GM03348 (cell line): ENCODE measurements at regions not wholly inside any gene's neighbourhood (a gene's known extent, or its start where the extent isn't known, plus 50 kb on each side); places are given as distances from the start of the nearest gene placed in this dataset.

Experiments used
- DNase-seq: peaks from one replicate; pipeline ENCODE4 v3.0.0; 2012; ENCODE audit warnings: low spot score

DNA sequence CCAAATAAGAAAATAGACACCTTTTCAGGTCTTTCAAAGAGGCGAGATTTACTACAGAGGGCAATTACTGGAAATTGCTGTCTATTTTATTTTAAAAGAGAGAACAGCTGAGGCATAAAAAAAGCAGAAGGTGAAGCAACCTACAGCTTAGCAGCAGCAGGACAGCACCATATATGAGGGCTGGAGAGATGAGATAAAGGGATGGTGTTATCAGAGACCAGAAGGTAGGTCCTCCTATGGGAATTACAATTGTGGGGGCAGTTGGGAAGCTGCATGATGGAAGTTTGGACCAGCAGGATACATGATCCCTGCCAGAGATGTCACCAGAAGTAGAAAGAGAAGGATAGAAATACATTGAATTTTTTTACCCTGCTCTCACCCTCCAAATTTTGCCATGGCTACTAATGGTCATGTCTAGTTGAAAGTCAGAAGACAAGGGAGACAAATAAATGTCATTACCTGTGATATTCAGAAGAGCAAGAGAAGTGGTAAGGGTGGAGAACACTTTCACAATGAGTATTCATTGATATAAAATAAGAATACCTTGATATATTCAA lies 77.2 kb upstream of the CALCR start:
- DNase-seq, result no peak

DNA sequence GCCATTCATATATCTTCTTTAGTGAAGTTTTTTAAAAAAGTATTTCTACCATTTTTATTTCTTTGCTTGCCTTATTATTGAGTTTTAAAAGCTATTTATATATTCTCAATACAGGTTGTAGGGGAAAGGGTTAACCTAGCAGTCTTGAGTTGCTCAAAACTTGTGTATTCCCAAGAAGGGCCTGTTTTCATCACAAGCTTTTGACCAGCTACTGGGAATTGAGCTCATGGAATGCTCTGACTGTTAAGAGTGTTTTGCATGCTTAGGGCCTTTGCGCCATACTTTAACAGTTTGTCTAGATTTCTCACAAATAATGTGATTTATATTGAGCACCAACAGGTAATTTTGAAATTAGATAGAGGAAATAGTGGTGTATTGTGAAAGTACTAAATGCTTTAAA lies 72.0 kb upstream of the CALCR start:
- no peak for DNase-seq

DNA sequence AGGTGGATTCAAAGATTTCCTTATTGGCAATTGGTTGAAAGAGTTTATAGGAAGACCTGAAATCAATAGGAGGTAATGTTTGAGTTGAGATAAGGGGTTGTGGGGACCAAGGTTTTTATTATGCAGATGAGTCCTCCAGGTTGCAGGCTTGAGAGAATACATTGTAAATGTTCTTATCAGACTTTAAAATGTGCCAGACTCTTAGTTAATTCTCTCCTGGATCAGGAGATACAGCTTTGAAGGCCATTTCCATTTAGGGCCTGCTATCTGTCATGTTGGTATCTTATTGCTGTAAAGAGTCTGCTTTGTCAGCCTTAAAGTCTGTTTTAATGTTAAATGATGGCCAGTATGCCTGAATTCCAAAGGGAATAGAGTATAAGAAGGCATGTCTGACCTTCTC lies 61.8 kb upstream of the CALCR start:
- DNase-seq, result no peak

DNA sequence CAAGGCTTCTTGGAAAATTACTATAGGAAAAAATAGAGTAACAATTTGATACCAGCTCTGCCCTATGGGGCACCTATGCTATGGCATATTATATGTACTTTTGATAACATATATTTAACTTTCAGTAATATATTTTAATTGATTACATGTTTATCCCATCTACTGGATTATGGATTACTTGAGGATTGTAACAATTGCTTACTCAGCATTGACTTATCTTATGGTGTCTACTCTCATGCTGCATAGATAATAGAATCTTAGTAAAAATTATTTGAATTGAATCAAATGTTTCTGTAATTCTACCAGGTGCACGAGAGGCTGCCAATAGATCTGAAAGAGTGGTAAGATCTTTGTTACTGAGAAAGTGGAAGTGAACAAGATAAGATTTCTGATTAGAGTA lies 57.8 kb upstream of the CALCR start:
- DNase-seq, result no peak

DNA sequence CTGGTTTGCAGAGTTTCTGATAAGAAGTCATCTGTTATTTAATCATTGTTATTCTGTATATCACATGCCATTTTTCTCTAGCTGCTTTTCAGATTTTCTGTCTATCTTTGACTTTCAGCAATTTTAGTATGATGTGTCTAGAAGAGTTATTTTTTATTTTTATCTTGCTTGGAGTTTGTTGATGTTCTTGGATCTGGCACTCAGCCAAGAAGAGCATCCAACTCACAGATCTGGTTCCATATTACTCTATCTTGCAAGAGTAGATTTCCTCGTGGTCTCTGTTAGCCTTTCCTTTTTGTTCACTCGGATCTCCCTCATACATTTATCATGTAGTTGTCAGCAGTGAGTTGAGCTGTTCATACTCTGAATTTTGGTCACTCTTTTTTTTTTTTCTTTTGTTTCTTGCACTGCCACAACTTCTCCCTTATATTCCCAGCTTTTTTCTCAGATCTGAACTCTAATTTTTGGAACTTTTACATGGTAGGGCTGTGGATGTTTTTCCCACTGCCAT lies 54.8 kb upstream of the CALCR start:
- DNase-seq, result no peak

DNA sequence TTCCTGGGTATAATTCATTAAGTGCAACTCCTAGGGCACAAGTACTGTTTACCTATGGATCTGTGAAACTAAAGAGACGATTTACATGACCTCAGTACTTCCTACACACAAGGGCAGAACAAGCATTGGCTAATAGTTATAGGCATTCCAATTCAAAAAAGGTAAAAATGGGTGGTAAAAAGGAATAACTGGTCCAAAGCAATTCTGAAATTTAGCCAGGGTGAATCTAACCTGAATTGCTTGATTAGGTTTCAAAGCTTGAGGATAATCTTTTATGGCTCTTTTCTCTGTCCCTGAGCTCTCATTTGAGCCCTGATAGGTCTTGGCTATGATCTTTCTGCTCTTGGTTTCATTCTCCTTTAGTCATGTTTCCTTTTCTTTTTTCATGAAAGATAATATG lies 52.3 kb upstream of the CALCR start:
- DNase-seq, result no peak
